GM12891 (cell line): ENCODE measurements at regions not wholly inside any gene's neighbourhood (a gene's known extent, or its start where the extent isn't known, plus 50 kb on each side); places are given as distances from the start of the nearest gene placed in this dataset.

ENCODE experiments used
- POLR2A ChIP-seq: IDR thresholded peaks from 2 replicates; pipeline ENCODE4 v1.6.1; 2011; ENCODE audit warnings: low read depth, low read length, control low read depth
- POLR2AphosphoS5 ChIP-seq: IDR thresholded peaks from 2 replicates; pipeline ENCODE4 v1.6.1; 2011; ENCODE audit warnings: low read depth, low read length, control low read depth
- TAF1 ChIP-seq: IDR thresholded peaks from 2 replicates; pipeline ENCODE4 v1.6.1; 2011; ENCODE audit warnings: low read depth, low read length, control low read depth

GRCh38 chr12:14138495-14138894, 157.1 kb upstream of the GRIN2B start:
- TF ChIP-seq POLR2A (no peak), TAF1 (no peak), POLR2AphosphoS5 (no peak)
